ENCODE measurements at regions not wholly inside any gene's neighbourhood (a gene's known extent, or its start where the extent isn't known, plus 50 kb on each side); places are given as distances from the start of the nearest gene placed in this dataset.

DNA sequence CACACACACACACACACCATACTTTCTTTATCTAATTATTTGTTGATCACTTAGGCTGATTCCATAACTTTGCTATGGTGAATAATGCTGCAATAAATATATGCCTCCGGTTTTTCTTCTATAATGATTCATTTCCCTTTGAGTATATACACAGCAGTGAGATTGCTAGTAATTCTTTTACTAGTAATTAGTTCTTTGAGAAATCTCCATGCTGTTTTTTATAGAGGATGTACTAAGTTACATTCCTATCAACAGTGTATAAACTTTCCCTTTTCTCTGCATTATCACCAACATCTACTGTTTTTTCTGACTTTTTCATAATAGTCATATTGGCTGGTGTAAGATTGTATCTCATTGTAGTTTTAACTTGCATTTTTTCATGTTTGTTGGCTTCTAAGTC, 1405.1 kb downstream of the PCDH9 start:
- H2AFZ ChIP-seq (replicated peaks; ENCODE audit: low read length, poor library complexity): no peak overlapping the region
- no CpG with 5 or more reads among the region's 1 CpG for WGBS, 2 experiments (ENCODE audit: extremely low coverage in 2 of 2, insufficient read length in 1 of 2)

More for the DNA sequence above, 1405.1 kb downstream of the PCDH9 start:
- H3K79me1 ChIP-seq (ENCODE audit: low read depth in 1 of 2, low read length in 2 of 2): no peaks in the 10 kb centered on the region
- no peak overlapping the region for H3K23ac ChIP-seq (ENCODE audit: low read depth, low read length)
- DNase-seq: no peak
- H4K20me1 ChIP-seq (ENCODE audit: insufficient read depth, low read length): no peaks in the 10 kb centered on the region
- intact Hi-C loops (cut with micrococcal nuclease) (no loop called here), dilution Hi-C loops (cut with HindIII; ENCODE audit: low sequenced_read_pairs, unreplicated experiment) (no loop called here), in situ Hi-C loops (cut with MboI; ENCODE audit: low sequenced_read_pairs) (no loop called here)
- H3K27ac ChIP-seq (ENCODE audit: insufficient read depth, low read length): no peak overlapping the region
- H3K56ac ChIP-seq (ENCODE audit: extremely low read depth, insufficient read depth, low read length): no peak overlapping the region
- no peak for TF ChIP-seq MAFK (IDR thresholded peaks at IDR 0.05; ENCODE audit: low read depth, low read length)
- no peak for TF ChIP-seq BHLHE40 (IDR thresholded peaks at IDR 0.05; ENCODE audit: low read depth, low read length)
- no peak for TF ChIP-seq MAZ (IDR thresholded peaks at IDR 0.05; ENCODE audit: borderline replicate concordance, low read depth, low read length)
- TF ChIP-seq, protein P1, sequence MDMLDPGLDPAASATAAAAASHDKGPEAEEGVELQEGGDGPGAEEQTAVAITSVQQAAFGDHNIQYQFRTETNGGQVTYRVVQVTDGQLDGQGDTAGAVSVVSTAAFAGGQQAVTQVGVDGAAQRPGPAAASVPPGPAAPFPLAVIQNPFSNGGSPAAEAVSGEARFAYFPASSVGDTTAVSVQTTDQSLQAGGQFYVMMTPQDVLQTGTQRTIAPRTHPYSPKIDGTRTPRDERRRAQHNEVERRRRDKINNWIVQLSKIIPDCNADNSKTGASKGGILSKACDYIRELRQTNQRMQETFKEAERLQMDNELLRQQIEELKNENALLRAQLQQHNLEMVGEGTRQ (IDR thresholded peaks at IDR 0.05; ENCODE audit: low read depth, low read length): no peak
- no peak for TF ChIP-seq POLR2A (IDR thresholded peaks at IDR 0.05; ENCODE audit: low read depth, low read length)
- TF ChIP-seq NFE2L2 (IDR thresholded peaks at IDR 0.05; ENCODE audit: low read depth, low read length): no peak
- TF ChIP-seq SMC3 (IDR thresholded peaks at IDR 0.05; ENCODE audit: low read depth, low read length): no peak
- TF ChIP-seq, protein P2, sequence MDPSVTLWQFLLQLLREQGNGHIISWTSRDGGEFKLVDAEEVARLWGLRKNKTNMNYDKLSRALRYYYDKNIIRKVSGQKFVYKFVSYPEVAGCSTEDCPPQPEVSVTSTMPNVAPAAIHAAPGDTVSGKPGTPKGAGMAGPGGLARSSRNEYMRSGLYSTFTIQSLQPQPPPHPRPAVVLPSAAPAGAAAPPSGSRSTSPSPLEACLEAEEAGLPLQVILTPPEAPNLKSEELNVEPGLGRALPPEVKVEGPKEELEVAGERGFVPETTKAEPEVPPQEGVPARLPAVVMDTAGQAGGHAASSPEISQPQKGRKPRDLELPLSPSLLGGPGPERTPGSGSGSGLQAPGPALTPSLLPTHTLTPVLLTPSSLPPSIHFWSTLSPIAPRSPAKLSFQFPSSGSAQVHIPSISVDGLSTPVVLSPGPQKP (IDR thresholded peaks at IDR 0.05; ENCODE audit: borderline replicate concordance, low read depth, low read length): no peak
- no peak for TF ChIP-seq FOS (IDR thresholded peaks at IDR 0.05; ENCODE audit: low read depth, low read length)
- TF ChIP-seq RFX5 (IDR thresholded peaks at IDR 0.05; ENCODE audit: low read depth, low read length): no peak
- no peak for TF ChIP-seq RCOR1 (IDR thresholded peaks at IDR 0.05; ENCODE audit: insufficient replicate concordance, low read length)
- ATAC-seq (ENCODE audit: low read depth): no peak
- no TSS peak for BruUV-seq (replicated peaks)
- H3K18ac ChIP-seq (ENCODE audit: low read depth, low read length): no peak overlapping the region
- H3K36me3 ChIP-seq (ENCODE audit: control insufficient read depth, insufficient read depth, low read length): no peaks in the 10 kb centered on the region
- H3K4me2 ChIP-seq (ENCODE audit: low read depth, low read length): no peak overlapping the region
- no peak overlapping the region for H2AK9ac ChIP-seq (replicated peaks; ENCODE audit: low read depth, low read length, poor library complexity)
- H3K9me3 ChIP-seq (ENCODE audit: control insufficient read depth, insufficient read depth, low read length): no peaks in the 10 kb centered on the region
- no peak overlapping the region for H4K91ac ChIP-seq (ENCODE audit: insufficient read depth, low read depth, low read length)
- no peaks in the 10 kb centered on the region for H3K4me1 ChIP-seq (ENCODE audit: control insufficient read depth, insufficient read depth, low read length)
- no peak overlapping the region for H3K14ac ChIP-seq (replicated peaks; ENCODE audit: low read depth, low read length)
- no peak overlapping the region for H4K5ac ChIP-seq (ENCODE audit: low read depth, low read length)
- H2BK15ac ChIP-seq (ENCODE audit: low read depth, low read length): no peak overlapping the region
- H2BK120ac ChIP-seq (ENCODE audit: low read depth, low read length): no peak overlapping the region
- ChIA-PET POLR2A (ENCODE audit: unreplicated experiment) (no interaction called here), CTCF (interaction anchor here (1.1 kb wide), 1 partner anchor 8 kb away, joined by 3 read pairs; no protein-coding TSS in a partner anchor)
- H3K9ac ChIP-seq (ENCODE audit: low read depth, low read length): no peak overlapping the region
- H2AK5ac ChIP-seq (ENCODE audit: low read depth, low read length): no peak overlapping the region
- H3K27me3 ChIP-seq (ENCODE audit: control insufficient read depth, insufficient read depth, low read length): no peaks in the 10 kb centered on the region
- no peak overlapping the region for H2BK5ac ChIP-seq (ENCODE audit: low read depth, low read length, poor library complexity, severe bottlenecking)
- H3K4me3 ChIP-seq (ENCODE audit: insufficient read depth, low read depth, low read length): no peak overlapping the region
- H3K4ac ChIP-seq (ENCODE audit: low read depth, low read length): no peak overlapping the region
- H2BK20ac ChIP-seq (ENCODE audit: low read depth, low read length): no peak overlapping the region
- no peaks in the 10 kb centered on the region for H3K9me1 ChIP-seq (ENCODE audit: insufficient read depth, low read length)
- H4K8ac ChIP-seq (ENCODE audit: low read depth in 2 of 2, low read length in 2 of 2): no peak overlapping the region
